RWPE2 (cell line): ENCODE measurements at regions not wholly inside any gene's neighbourhood (a gene's known extent, or its start where the extent isn't known, plus 50 kb on each side); places are given as distances from the start of the nearest gene placed in this dataset.

Experiments used
- ATAC-seq: fragments of 200-7000 bp; cut with Tn5 transposase; 3 replicates; pipeline ENCODE4 v1.9.1; 2021; ENCODE audit warnings: low read depth
- DNase-seq: peaks from one replicate; pipeline ENCODE4 v3.0.0-alpha.2; 2020; ENCODE audit warnings: low spot score
- H3K27ac ChIP-seq: fragments of 450-650 bp; 2 replicates; pipeline ENCODE4 v1.5.1; 2017; ENCODE audit warnings: mild to moderate bottlenecking; ENCODE audit not compliant: poor library complexity, severe bottlenecking
- H3K27me3 ChIP-seq: fragments of 250-450 bp; sonication (Bioruptor Pico); 2 replicates; pipeline ENCODE4 v1.5.1; 2021; ENCODE audit warnings: mild to moderate bottlenecking, moderate library complexity; ENCODE audit not compliant: insufficient read depth, poor library complexity, severe bottlenecking
- H3K36me3 ChIP-seq: fragments of 250-450 bp; sonication (Bioruptor Pico); 2 replicates; pipeline ENCODE4 v1.5.1; 2020; ENCODE audit warnings: low read depth, mild to moderate bottlenecking, moderate library complexity
- H3K4me1 ChIP-seq: fragments of 250-450 bp; sonication (Bioruptor Pico); 2 replicates; pipeline ENCODE4 v1.5.1; 2021; ENCODE audit warnings: mild to moderate bottlenecking, moderate library complexity; ENCODE audit not compliant: insufficient read depth, poor library complexity, severe bottlenecking
- H3K4me3 ChIP-seq: fragments of 250-450 bp; sonication (Bioruptor Pico); 2 replicates; pipeline ENCODE4 v1.5.1; 2021; ENCODE audit warnings: mild to moderate bottlenecking, moderate library complexity; ENCODE audit not compliant: severe bottlenecking
- H3K9me3 ChIP-seq: fragments of 250-450 bp; sonication (Bioruptor Pico); 2 replicates; pipeline ENCODE4 v1.5.1; 2021; ENCODE audit warnings: mild to moderate bottlenecking, moderate library complexity; ENCODE audit not compliant: severe bottlenecking
- TF ChIP-seq, protein P1 (sequence below): fragments of 450-650 bp; IDR thresholded peaks from one replicate; pipeline ENCODE4 v1.5.1; 2017; ENCODE audit warnings: mild to moderate bottlenecking, moderate library complexity; ENCODE audit not compliant: poor library complexity, severe bottlenecking

DNA sequence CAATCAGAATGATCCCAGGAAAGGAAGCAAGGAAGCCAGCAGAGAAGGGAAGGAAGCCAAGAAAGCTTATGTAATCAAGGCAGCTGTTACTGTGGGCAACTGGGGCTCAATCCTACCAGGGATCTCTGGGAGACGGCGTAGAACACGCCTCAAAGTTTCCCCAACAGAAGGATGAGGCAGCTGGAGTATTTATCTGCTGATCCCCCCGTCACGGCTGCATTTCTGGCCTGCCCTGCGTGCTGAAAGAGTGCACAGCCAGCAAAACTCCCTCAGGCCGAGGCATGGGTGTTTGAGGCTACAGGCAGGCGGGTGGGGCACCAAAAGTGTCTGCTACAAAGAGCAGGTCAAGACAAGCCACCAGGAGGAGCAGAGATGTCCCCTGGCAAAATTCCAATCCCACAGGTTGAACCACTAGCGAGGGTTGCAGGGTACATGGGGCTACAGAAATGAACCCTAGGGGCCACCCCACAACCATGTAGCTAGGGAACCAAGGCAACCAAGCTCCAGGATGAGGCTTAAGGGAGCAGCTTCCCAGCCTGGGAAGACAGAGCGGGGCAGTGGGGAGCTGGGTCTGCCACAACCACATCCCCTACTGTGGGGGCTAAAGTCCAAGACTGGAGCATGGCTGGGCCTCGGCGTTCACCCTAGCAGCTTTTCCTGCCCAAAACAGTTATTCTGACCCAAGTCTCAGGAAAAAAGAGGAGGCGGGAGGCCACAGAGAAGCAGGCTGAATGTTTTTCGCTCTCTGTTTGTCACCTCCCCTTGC is 113.4 kb downstream of the BCOR start:
- H3K4me1 ChIP-seq: peaks cover 11% of the 10 kb centered on the region
- H3K27me3 ChIP-seq: no peaks in the 10 kb centered on the region
- no peaks in the 10 kb centered on the region for H3K9me3 ChIP-seq
- TF ChIP-seq, protein P1, sequence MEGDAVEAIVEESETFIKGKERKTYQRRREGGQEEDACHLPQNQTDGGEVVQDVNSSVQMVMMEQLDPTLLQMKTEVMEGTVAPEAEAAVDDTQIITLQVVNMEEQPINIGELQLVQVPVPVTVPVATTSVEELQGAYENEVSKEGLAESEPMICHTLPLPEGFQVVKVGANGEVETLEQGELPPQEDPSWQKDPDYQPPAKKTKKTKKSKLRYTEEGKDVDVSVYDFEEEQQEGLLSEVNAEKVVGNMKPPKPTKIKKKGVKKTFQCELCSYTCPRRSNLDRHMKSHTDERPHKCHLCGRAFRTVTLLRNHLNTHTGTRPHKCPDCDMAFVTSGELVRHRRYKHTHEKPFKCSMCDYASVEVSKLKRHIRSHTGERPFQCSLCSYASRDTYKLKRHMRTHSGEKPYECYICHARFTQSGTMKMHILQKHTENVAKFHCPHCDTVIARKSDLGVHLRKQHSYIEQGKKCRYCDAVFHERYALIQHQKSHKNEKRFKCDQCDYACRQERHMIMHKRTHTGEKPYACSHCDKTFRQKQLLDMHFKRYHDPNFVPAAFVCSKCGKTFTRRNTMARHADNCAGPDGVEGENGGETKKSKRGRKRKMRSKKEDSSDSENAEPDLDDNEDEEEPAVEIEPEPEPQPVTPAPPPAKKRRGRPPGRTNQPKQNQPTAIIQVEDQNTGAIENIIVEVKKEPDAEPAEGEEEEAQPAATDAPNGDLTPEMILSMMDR: no peak
- H3K27ac ChIP-seq: peak overlapping the region; percentile 44
- H3K36me3 ChIP-seq: no peaks in the 10 kb centered on the region
- no peak overlapping the region for H3K4me3 ChIP-seq
- DNase-seq (no peak), ATAC-seq (peak; percentile 64)

DNA sequence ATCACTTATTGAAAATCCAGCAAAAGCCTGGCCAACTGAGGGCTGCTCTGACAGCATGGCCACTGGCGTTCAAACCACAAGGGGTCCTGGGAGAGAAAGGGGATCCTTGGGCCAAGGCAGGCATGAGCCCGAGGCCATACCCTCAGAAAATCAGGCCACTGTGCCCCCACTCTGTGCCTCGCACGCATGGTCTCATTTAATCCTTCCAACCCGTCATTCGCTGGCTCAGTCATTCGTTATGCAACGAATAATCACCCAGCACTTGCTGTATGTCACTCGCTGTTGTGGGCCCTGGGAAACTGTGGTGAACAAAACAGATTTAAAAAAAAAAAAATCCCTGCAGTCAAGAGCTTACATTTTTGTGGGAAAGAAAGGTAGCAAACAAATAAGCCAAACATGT is 112.7 kb downstream of the BCOR start:
- Histone ChIP-seq H3K27me3 (no peaks in the 10 kb centered on the region), H3K4me3 (no peak overlapping the region), H3K9me3 (no peaks in the 10 kb centered on the region), H3K4me1 (peaks cover 11% of the 10 kb centered on the region), H3K27ac (no peak overlapping the region), H3K36me3 (no peaks in the 10 kb centered on the region)
- DNase-seq (no peak), ATAC-seq (no peak)
- TF ChIP-seq, protein P1: no peak

DNA sequence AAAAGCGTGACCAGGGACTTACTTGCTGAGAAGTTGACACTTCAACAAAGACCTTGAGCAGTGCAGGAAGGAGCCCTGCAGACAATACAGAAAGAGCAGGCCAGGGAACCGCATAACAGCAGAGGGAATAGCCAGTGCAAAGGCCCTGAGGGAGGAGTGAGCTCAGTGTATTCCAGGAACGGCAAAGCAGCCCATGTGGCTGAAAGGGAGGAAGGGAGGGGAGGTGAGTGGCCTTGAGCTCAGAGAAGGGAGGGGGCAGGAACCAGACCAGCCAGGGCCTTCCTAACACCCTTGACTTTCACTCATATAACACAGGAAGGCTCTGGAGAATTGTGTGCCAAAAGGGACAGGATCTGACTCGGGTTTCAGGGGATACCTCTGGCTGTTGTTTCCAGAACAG is 112.2 kb downstream of the BCOR start:
- DNase-seq: no peak
- no peak for ATAC-seq

DNA sequence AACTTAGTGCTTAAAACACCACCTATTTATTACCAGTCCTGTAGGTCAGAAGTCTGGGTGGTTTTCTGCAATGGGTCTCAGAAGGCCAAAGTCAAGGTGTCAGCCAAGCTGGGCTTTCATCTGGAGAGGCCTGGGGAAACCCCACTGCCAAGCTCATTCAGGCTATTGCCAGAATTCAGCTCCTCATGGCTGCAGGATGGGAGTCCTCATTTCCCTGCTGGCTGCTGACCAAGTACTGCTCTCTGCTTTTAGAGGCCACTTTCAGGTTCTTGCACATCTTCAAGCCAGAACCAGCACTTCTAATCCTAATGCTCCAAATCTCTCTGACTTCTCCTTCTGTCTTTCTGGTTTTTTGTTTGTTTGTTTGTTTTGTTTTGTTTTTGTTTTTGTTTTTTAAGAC is 109.3 kb downstream of the BCOR start:
- DNase-seq: no peak
- ATAC-seq: no peak
- Histone ChIP-seq H3K9me3 (no peaks in the 10 kb centered on the region), H3K27me3 (no peaks in the 10 kb centered on the region), H3K4me3 (no peak overlapping the region), H3K4me1 (peaks cover 11% of the 10 kb centered on the region), H3K36me3 (no peaks in the 10 kb centered on the region), H3K27ac (no peak overlapping the region)
- TF ChIP-seq, protein P1: no peak

More for the DNA sequence above, 112.2 kb downstream of the BCOR start:
- Histone ChIP-seq H3K27me3 (no peaks in the 10 kb centered on the region), H3K36me3 (no peaks in the 10 kb centered on the region), H3K27ac (no peak overlapping the region), H3K4me1 (peaks cover 11% of the 10 kb centered on the region), H3K4me3 (no peak overlapping the region), H3K9me3 (no peaks in the 10 kb centered on the region)
- TF ChIP-seq, protein P1: no peak

DNA sequence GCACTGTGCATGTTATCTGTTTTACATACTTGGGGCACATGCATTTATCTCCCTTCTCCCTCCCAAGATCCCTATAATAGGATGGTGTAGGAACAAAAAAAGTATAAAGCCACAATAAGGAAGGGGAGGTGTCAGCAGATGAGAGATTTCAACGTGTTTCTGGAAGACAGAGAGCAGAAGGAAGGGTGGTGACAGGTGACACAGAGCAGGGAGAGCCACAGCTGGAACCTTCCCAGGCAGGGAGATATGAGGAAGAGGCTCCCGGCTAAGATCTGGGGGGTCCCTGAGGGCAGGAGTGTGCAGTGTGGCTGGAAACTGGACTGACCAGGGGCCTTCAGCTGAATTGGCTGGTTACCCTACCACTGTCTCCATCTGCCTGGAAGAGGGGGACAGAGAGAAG is 107.4 kb downstream of the BCOR start:
- Histone ChIP-seq H3K4me3 (no peak overlapping the region), H3K4me1 (no peaks in the 10 kb centered on the region), H3K9me3 (no peaks in the 10 kb centered on the region), H3K27me3 (no peaks in the 10 kb centered on the region), H3K27ac (no peak overlapping the region), H3K36me3 (no peaks in the 10 kb centered on the region)
- ATAC-seq (no peak), DNase-seq (no peak)
- TF ChIP-seq, protein P1: no peak
